ENCODE measurements at regions not wholly inside any gene's neighbourhood (a gene's known extent, or its start where the extent isn't known, plus 50 kb on each side); places are given as distances from the start of the nearest gene placed in this dataset.

DNA sequence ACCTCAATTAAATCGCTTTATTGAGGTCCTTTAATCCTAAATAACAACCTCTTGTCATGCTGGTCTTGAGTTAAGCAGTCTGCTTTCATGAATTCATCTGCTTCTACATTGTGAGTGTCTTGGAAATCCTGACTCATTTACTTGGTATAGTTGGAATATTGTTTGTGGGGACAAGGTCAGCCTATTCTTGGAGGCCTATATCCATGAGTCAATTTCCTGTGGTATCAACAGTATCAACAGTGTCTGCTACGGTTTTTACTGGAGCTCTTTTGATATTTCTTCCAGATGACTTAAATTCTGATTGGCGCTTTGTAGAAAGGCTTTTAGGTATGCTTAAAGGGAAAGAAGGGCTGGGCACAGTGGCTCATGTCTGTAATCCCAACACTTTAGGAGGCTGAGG is 71.2 kb upstream of the PARP8 start (continued):
- TF ChIP-seq, protein P1, sequence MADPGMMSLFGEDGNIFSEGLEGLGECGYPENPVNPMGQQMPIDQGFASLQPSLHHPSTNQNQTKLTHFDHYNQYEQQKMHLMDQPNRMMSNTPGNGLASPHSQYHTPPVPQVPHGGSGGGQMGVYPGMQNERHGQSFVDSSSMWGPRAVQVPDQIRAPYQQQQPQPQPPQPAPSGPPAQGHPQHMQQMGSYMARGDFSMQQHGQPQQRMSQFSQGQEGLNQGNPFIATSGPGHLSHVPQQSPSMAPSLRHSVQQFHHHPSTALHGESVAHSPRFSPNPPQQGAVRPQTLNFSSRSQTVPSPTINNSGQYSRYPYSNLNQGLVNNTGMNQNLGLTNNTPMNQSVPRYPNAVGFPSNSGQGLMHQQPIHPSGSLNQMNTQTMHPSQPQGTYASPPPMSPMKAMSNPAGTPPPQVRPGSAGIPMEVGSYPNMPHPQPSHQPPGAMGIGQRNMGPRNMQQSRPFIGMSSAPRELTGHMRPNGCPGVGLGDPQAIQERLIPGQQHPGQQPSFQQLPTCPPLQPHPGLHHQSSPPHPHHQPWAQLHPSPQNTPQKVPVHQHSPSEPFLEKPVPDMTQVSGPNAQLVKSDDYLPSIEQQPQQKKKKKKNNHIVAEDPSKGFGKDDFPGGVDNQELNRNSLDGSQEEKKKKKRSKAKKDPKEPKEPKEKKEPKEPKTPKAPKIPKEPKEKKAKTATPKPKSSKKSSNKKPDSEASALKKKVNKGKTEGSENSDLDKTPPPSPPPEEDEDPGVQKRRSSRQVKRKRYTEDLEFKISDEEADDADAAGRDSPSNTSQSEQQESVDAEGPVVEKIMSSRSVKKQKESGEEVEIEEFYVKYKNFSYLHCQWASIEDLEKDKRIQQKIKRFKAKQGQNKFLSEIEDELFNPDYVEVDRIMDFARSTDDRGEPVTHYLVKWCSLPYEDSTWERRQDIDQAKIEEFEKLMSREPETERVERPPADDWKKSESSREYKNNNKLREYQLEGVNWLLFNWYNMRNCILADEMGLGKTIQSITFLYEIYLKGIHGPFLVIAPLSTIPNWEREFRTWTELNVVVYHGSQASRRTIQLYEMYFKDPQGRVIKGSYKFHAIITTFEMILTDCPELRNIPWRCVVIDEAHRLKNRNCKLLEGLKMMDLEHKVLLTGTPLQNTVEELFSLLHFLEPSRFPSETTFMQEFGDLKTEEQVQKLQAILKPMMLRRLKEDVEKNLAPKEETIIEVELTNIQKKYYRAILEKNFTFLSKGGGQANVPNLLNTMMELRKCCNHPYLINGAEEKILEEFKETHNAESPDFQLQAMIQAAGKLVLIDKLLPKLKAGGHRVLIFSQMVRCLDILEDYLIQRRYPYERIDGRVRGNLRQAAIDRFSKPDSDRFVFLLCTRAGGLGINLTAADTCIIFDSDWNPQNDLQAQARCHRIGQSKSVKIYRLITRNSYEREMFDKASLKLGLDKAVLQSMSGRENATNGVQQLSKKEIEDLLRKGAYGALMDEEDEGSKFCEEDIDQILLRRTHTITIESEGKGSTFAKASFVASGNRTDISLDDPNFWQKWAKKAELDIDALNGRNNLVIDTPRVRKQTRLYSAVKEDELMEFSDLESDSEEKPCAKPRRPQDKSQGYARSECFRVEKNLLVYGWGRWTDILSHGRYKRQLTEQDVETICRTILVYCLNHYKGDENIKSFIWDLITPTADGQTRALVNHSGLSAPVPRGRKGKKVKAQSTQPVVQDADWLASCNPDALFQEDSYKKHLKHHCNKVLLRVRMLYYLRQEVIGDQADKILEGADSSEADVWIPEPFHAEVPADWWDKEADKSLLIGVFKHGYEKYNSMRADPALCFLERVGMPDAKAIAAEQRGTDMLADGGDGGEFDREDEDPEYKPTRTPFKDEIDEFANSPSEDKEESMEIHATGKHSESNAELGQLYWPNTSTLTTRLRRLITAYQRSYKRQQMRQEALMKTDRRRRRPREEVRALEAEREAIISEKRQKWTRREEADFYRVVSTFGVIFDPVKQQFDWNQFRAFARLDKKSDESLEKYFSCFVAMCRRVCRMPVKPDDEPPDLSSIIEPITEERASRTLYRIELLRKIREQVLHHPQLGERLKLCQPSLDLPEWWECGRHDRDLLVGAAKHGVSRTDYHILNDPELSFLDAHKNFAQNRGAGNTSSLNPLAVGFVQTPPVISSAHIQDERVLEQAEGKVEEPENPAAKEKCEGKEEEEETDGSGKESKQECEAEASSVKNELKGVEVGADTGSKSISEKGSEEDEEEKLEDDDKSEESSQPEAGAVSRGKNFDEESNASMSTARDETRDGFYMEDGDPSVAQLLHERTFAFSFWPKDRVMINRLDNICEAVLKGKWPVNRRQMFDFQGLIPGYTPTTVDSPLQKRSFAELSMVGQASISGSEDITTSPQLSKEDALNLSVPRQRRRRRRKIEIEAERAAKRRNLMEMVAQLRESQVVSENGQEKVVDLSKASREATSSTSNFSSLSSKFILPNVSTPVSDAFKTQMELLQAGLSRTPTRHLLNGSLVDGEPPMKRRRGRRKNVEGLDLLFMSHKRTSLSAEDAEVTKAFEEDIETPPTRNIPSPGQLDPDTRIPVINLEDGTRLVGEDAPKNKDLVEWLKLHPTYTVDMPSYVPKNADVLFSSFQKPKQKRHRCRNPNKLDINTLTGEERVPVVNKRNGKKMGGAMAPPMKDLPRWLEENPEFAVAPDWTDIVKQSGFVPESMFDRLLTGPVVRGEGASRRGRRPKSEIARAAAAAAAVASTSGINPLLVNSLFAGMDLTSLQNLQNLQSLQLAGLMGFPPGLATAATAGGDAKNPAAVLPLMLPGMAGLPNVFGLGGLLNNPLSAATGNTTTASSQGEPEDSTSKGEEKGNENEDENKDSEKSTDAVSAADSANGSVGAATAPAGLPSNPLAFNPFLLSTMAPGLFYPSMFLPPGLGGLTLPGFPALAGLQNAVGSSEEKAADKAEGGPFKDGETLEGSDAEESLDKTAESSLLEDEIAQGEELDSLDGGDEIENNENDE (IDR thresholded peaks at IDR 0.05; ENCODE audit: insufficient replicate concordance, low read length): no peak
- TF ChIP-seq SRF (IDR thresholded peaks at IDR 0.05; ENCODE audit: low read depth, low read length): no peak
- no peak for TF ChIP-seq FOSL1 (IDR thresholded peaks at IDR 0.05; ENCODE audit: insufficient read depth, low read depth, low read length)
- TF ChIP-seq YY1 (IDR thresholded peaks at IDR 0.05; ENCODE audit: low read depth, low read length): no peak
- no peak for TF ChIP-seq JUND (IDR thresholded peaks at IDR 0.05; ENCODE audit: low read length)
- TF ChIP-seq MAFK (IDR thresholded peaks at IDR 0.05; ENCODE audit: low read depth, low read length): no peak
- no peak for TF ChIP-seq SUZ12 (IDR thresholded peaks at IDR 0.05; ENCODE audit: low read length)
- no peak for TF ChIP-seq ATF3 (IDR thresholded peaks at IDR 0.05; ENCODE audit: insufficient read depth, low read depth, low read length)
